Upper lobe of right lung (tissue), 1 donor: ENCODE measurements at regions not wholly inside any gene's neighbourhood (a gene's known extent, or its start where the extent isn't known, plus 50 kb on each side); places are given as distances from the start of the nearest gene placed in this dataset.

ENCODE experiments used
- ATAC-seq: fragments of 200-7000 bp; cut with Tn5 transposase; one replicate; pipeline ENCODE4 v1.9.1; 2020; ENCODE audit warnings: mild to moderate bottlenecking, moderate library complexity
- DNase-seq: peaks from one replicate; pipeline ENCODE4 v3.0.0-alpha.2; 2020
- H3K27ac ChIP-seq: fragments of 200-600 bp; one replicate; pipeline ENCODE4 v1.8.0; 2022
- H3K27me3 ChIP-seq: fragments of 200-600 bp; one replicate; pipeline ENCODE4 v1.8.0; 2022; ENCODE audit warnings: mild to moderate bottlenecking
- H3K36me3 ChIP-seq: fragments of 200-600 bp; one replicate; pipeline ENCODE4 v1.8.0; 2022
- H3K4me1 ChIP-seq: fragments of 200-600 bp; one replicate; pipeline ENCODE4 v1.8.0; 2022
- H3K4me3 ChIP-seq: fragments of 200-600 bp; one replicate; pipeline ENCODE4 v1.8.0; 2022; ENCODE audit warnings: mild to moderate bottlenecking
- H3K9me3 ChIP-seq: fragments of 200-600 bp; one replicate; pipeline ENCODE4 v1.8.0; 2022
- CTCF ChIP-seq: fragments of 200-600 bp; IDR thresholded peaks from one replicate; pipeline ENCODE4 v1.8.0; 2022; ENCODE audit warnings: antibody characterized with exemption
- intact Hi-C: fragments of 100-400 bp; cut with DNase I; formaldehyde crosslinking; loops from one replicate; pipeline ENCODE4 v1.11.0; 2022
- donor health status: DM: no; HTN: yes; CAD: no; lungs with severe emphysema.

GRCh38 chrX:142040906-142041305 is 137.2 kb downstream of the MAGEC1 start:
- no peaks in the 10 kb centered on the region for H3K9me3 ChIP-seq
- intact Hi-C loops: no loop called here
- no peak for ATAC-seq
- no peaks in the 10 kb centered on the region for H3K27me3 ChIP-seq
- H3K36me3 ChIP-seq: no peaks in the 10 kb centered on the region
- DNase-seq: no peak
- no peaks in the 10 kb centered on the region for H3K4me1 ChIP-seq
- H3K4me3 ChIP-seq: no peak overlapping the region
- H3K27ac ChIP-seq: no peak overlapping the region
- no peak for TF ChIP-seq CTCF

- Histone ChIP-seq H3K4me3 (no peak overlapping the region), H3K27ac (no peak overlapping the region), H3K9me3 (no peaks in the 10 kb centered on the region), H3K4me1 (no peaks in the 10 kb centered on the region), H3K27me3 (no peaks in the 10 kb centered on the region), H3K36me3 (no peaks in the 10 kb centered on the region)
- no peak for DNase-seq
- TF ChIP-seq CTCF: no peak
- intact Hi-C loops: no loop called here
- no peak for ATAC-seq
Observed at GRCh38 chrX:142036116-142036515, 132.4 kb downstream of the MAGEC1 start.

DNA sequence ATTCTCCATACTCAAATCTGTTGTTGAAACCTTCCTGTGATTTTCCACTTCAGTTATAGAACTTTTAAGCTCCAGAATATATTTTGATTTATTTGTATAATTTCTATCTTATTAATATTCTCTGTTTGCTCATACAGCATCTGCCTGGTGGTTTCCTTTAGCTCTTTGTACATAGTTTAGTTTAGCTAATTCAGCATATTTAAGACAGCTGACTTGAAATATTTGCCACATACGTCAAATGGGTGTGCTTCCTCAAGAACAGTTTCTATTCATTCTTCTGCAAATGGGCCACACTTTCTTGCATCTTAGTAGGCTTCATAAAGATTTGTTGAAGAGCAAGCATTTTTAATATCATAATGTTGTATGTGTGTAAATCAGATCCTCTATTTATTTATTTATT is 101.8 kb downstream of the MAGEC1 start:
- DNase-seq (no peak), ATAC-seq (no peak)
- Histone ChIP-seq H3K27me3 (no peaks in the 10 kb centered on the region), H3K36me3 (no peaks in the 10 kb centered on the region), H3K27ac (no peak overlapping the region), H3K4me3 (no peak overlapping the region), H3K4me1 (no peaks in the 10 kb centered on the region), H3K9me3 (no peaks in the 10 kb centered on the region)
- intact Hi-C loops: no loop called here
- TF ChIP-seq CTCF: no peak

DNA sequence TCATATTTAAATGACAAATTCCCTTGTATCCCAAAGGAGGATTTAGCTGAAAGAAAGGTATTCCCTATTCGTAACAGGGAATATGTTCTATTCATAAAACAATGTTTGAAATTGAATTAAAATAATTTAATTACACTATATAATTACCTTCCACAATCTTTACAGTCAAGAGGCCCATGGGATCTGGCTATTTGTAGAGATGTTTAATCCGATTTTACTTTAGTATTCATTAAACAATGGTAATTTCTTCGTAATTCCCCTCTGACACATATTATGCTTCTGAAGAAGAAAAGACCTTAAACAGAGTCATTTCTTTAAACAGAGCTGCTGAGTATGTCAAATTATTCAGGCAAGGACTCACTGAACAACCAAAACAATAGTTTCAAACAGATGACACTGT is 98.8 kb downstream of the MAGEC1 start:
- Histone ChIP-seq H3K36me3 (no peaks in the 10 kb centered on the region), H3K27ac (no peak overlapping the region), H3K4me1 (no peaks in the 10 kb centered on the region), H3K27me3 (no peaks in the 10 kb centered on the region), H3K4me3 (no peak overlapping the region), H3K9me3 (no peaks in the 10 kb centered on the region)
- no peak for TF ChIP-seq CTCF
- ATAC-seq (no peak), DNase-seq (no peak)
- intact Hi-C loops: no loop called here

DNA sequence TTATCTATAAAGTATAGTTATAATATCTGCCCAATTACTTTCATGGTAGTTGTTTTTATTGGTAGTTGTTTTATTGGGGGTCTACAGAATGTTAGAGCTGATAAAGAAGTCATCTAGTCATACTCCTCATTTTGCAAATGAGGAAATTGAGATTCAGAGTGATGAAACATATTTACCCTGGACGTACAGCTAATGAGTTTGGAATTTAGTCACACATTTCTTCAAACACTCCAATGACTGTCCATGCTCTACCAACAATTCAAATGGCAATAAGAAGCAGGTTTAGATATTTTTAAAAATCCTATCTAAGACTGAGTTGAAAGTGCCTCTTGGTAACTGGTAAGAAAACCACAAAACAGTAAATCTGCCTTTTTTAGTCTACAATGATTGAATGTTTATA is 98.2 kb downstream of the MAGEC1 start:
- no peaks in the 10 kb centered on the region for H3K36me3 ChIP-seq
- TF ChIP-seq CTCF: no peak
- H3K27me3 ChIP-seq: no peaks in the 10 kb centered on the region
- no peak overlapping the region for H3K27ac ChIP-seq
- DNase-seq (no peak), ATAC-seq (no peak)
- intact Hi-C loops: no loop called here
- H3K9me3 ChIP-seq: no peaks in the 10 kb centered on the region
- H3K4me3 ChIP-seq: no peak overlapping the region
- H3K4me1 ChIP-seq: no peaks in the 10 kb centered on the region

GRCh38 chrX:141989815-141990214 is 86.1 kb downstream of the MAGEC1 start:
- H3K4me3 ChIP-seq: no peak overlapping the region
- no peaks in the 10 kb centered on the region for H3K9me3 ChIP-seq
- no peaks in the 10 kb centered on the region for H3K4me1 ChIP-seq
- no peak for DNase-seq
- H3K36me3 ChIP-seq: no peaks in the 10 kb centered on the region
- no peak for ATAC-seq
- intact Hi-C loops: no loop called here
- H3K27ac ChIP-seq: no peak overlapping the region
- no peaks in the 10 kb centered on the region for H3K27me3 ChIP-seq
- no peak for TF ChIP-seq CTCF
